IMR-90 (cell line): ENCODE measurements at regions not wholly inside any gene's neighbourhood (a gene's known extent, or its start where the extent isn't known, plus 50 kb on each side); places are given as distances from the start of the nearest gene placed in this dataset.

ENCODE experiments used
- ATAC-seq: fragments of 200-7000 bp; cut with Tn5 transposase; 2 replicates; pipeline ENCODE4 v1.9.1; 2020; ENCODE audit warnings: low read depth, mild to moderate bottlenecking, moderate library complexity
- BruUV-seq: library from RNA; stranded (reverse); fragments of 400-500 nt; replicated peaks from 2 replicates; lab custom pipeline; 2021; lab: Mats Ljungman, UMichigan
- CTCF ChIA-PET: fragments of 300-600 bp; formaldehyde crosslinking; extraction: SDS; loops from one replicate; lab custom pipeline; 2021; ENCODE audit warnings: antibody characterized with exemption; lab: Yijun Ruan, JAX
- POLR2A ChIA-PET: fragments of 300-600 bp; sonication (Branson Sonifier 250); formaldehyde crosslinking; loops from one replicate; lab custom pipeline; 2022; ENCODE audit warnings: antibody characterized with exemption; ENCODE audit not compliant: unreplicated experiment; lab: Charles Lee
- DNase-seq: peaks from one replicate; pipeline ENCODE4 v3.0.0; 2013
- H2AFZ ChIP-seq: replicated peaks from 2 replicates; pipeline ENCODE3; 2013; ENCODE audit warnings: low read length, mild to moderate bottlenecking; ENCODE audit not compliant: poor library complexity
- H2AK5ac ChIP-seq: 2 replicates; pipeline ENCODE4 v1.6.1; 2013; ENCODE audit warnings: low read depth, low read length, inconsistent platforms
- H2AK9ac ChIP-seq: replicated peaks from 2 replicates; pipeline ENCODE3; 2013; ENCODE audit warnings: mild to moderate bottlenecking, low read depth, low read length, moderate library complexity; ENCODE audit not compliant: poor library complexity
- H2BK120ac ChIP-seq: 2 replicates; pipeline ENCODE4 v1.6.1; 2013; ENCODE audit warnings: low read depth, low read length, inconsistent platforms
- H2BK15ac ChIP-seq: 3 replicates; pipeline ENCODE4 v1.6.1; 2013; ENCODE audit warnings: low read depth, low read length, inconsistent platforms
- H2BK20ac ChIP-seq: 2 replicates; pipeline ENCODE4 v1.6.1; 2013; ENCODE audit warnings: low read depth, mild to moderate bottlenecking, inconsistent platforms, low read length, moderate library complexity
- H2BK5ac ChIP-seq: 2 replicates; pipeline ENCODE4 v1.6.1; 2013; ENCODE audit warnings: mild to moderate bottlenecking, low read depth, low read length, inconsistent platforms; ENCODE audit not compliant: poor library complexity, severe bottlenecking
- H3K14ac ChIP-seq: replicated peaks from 2 replicates; pipeline ENCODE4 v1.6.1; 2013; ENCODE audit warnings: low read depth, low read length, inconsistent platforms
- H3K18ac ChIP-seq: 2 replicates; pipeline ENCODE4 v1.6.1; 2013; ENCODE audit warnings: low read depth, low read length, control low read depth
- H3K23ac ChIP-seq: 2 replicates; pipeline ENCODE4 v1.6.1; 2013; ENCODE audit warnings: low read depth, low read length, inconsistent platforms
- H3K27ac ChIP-seq: 2 replicates; pipeline ENCODE4 v1.5.1; 2013; ENCODE audit warnings: mild to moderate bottlenecking, control low read depth, low read length; ENCODE audit not compliant: insufficient read depth
- H3K27me3 ChIP-seq: 2 replicates; pipeline ENCODE4 v1.6.1; 2013; ENCODE audit warnings: low read length; ENCODE audit not compliant: control insufficient read depth, insufficient read depth
- H3K36me3 ChIP-seq: 2 replicates; pipeline ENCODE4 v1.6.1; 2013; ENCODE audit warnings: low read length, mixed read lengths; ENCODE audit not compliant: control insufficient read depth, insufficient read depth
- H3K4ac ChIP-seq: 2 replicates; pipeline ENCODE4 v1.6.1; 2013; ENCODE audit warnings: low read depth, low read length, inconsistent platforms
- H3K4me1 ChIP-seq: 2 replicates; pipeline ENCODE4 v1.6.1; 2013; ENCODE audit warnings: low read length, mixed read lengths; ENCODE audit not compliant: control insufficient read depth, insufficient read depth
- H3K4me2 ChIP-seq: 2 replicates; pipeline ENCODE4 v1.6.1; 2013; ENCODE audit warnings: low read depth, mild to moderate bottlenecking, control low read depth, low read length, moderate library complexity
- H3K4me3 ChIP-seq: 2 replicates; pipeline ENCODE4 v1.5.1; 2013; ENCODE audit warnings: low read depth, mild to moderate bottlenecking, control low read depth, low read length, moderate library complexity; ENCODE audit not compliant: insufficient read depth
- H3K56ac ChIP-seq: 2 replicates; pipeline ENCODE4 v1.6.1; 2013; ENCODE audit warnings: low read length, inconsistent platforms; ENCODE audit not compliant: insufficient read depth; ENCODE audit errors: extremely low read depth
- H3K79me1 ChIP-seq, 2 experiments: 2 replicates each; pipeline ENCODE4 v1.6.1; 2013; ENCODE audit warnings: low read length in 2 of 2, inconsistent platforms in 1 of 2, low read depth in 1 of 2
- H3K9ac ChIP-seq: 2 replicates; pipeline ENCODE4 v1.6.1; 2013; ENCODE audit warnings: low read depth, low read length, control low read depth
- H3K9me1 ChIP-seq: 2 replicates; pipeline ENCODE4 v1.6.1; 2013; ENCODE audit warnings: low read length, inconsistent platforms; ENCODE audit not compliant: insufficient read depth
- H3K9me3 ChIP-seq: 2 replicates; pipeline ENCODE4 v1.6.1; 2013; ENCODE audit warnings: low read length; ENCODE audit not compliant: control insufficient read depth, insufficient read depth
- H4K20me1 ChIP-seq: 2 replicates; pipeline ENCODE4 v1.6.1; 2013; ENCODE audit warnings: low read length, inconsistent platforms; ENCODE audit not compliant: insufficient read depth
- H4K5ac ChIP-seq: 2 replicates; pipeline ENCODE4 v1.6.1; 2013; ENCODE audit warnings: mild to moderate bottlenecking, low read depth, low read length, control low read depth
- H4K8ac ChIP-seq, 2 experiments: 2 replicates each; pipeline ENCODE4 v1.6.1; 2013; ENCODE audit warnings: low read depth in 2 of 2, low read length in 2 of 2, control low read depth in 1 of 2, inconsistent platforms in 1 of 2
- H4K91ac ChIP-seq: 2 replicates; pipeline ENCODE4 v1.6.1; 2013; ENCODE audit warnings: low read depth, low read length, inconsistent platforms; ENCODE audit not compliant: insufficient read depth
- CTCF ChIP-seq: conservative IDR thresholded peaks from 2 replicates; pipeline ENCODE4 v1.5.1; 2012; ENCODE audit warnings: mild to moderate bottlenecking, low read depth, low read length, improper control_type of control experiment
- FOS ChIP-seq: fragments of 150-350 bp; IDR thresholded peaks from 2 replicates; pipeline ENCODE4 v1.6.1; 2016; ENCODE audit warnings: low read depth, low read length
- MAFK ChIP-seq: IDR thresholded peaks from 2 replicates; pipeline ENCODE4 v1.6.1; 2012; ENCODE audit warnings: low read depth, low read length, improper control_type of control experiment
- MAZ ChIP-seq: IDR thresholded peaks from 2 replicates; pipeline ENCODE4 v1.6.1; 2012; ENCODE audit warnings: low read depth, mild to moderate bottlenecking, low read length, improper control_type of control experiment, moderate library complexity, borderline replicate concordance
- NFE2L2 ChIP-seq: fragments of 150-350 bp; IDR thresholded peaks from 2 replicates; pipeline ENCODE4 v1.6.1; 2016; ENCODE audit warnings: low read depth, mild to moderate bottlenecking, low read length
- POLR2A ChIP-seq: IDR thresholded peaks from 2 replicates; pipeline ENCODE4 v1.6.1; 2012; ENCODE audit warnings: mild to moderate bottlenecking, low read depth, low read length
- RFX5 ChIP-seq: IDR thresholded peaks from 2 replicates; pipeline ENCODE4 v1.8.0; 2012; ENCODE audit warnings: low read depth, mild to moderate bottlenecking, low read length, moderate library complexity
- USF2 ChIP-seq: fragments of 150-350 bp; IDR thresholded peaks from 2 replicates; pipeline ENCODE4 v1.6.1; 2017; ENCODE audit warnings: mild to moderate bottlenecking, antibody characterized with exemption, low read length, low read depth
- WGBS, 2 experiments: methylation state at CpG; one replicate each; pipeline versions ENCODE4 v1.1.5 to v1.1.7; 2013; ENCODE audit warnings: missing lambda C conversion rate in 2 of 2; ENCODE audit not compliant: insufficient read length in 1 of 2; ENCODE audit errors: extremely low coverage in 2 of 2; 5-methylcytosine and 5-hydroxymethylcytosine counted together
- dilution Hi-C: fragments of 300-500 bp; cut with HindIII; formaldehyde crosslinking; loops from one replicate; pipeline ENCODE4 v1.14.3; 2018; ENCODE audit warnings: low sequenced_read_pairs; ENCODE audit not compliant: unreplicated experiment
- in situ Hi-C: fragments of 300-500 bp; cut with MboI; formaldehyde crosslinking; loops from 3 replicates; pipeline ENCODE4 v1.14.3; 2019; ENCODE audit warnings: low sequenced_read_pairs, inconsistent platforms, mixed read lengths
- intact Hi-C: fragments of 100-400 bp; cut with micrococcal nuclease; formaldehyde crosslinking; loops from 2 replicates; pipeline ENCODE4 v1.10.0; 2022

GRCh38 chr21:16597753-16598152 lies 868.0 kb downstream of the USP25 start:
- Histone ChIP-seq H3K4ac (no peak overlapping the region), H3K56ac (no peak overlapping the region), H4K91ac (no peak overlapping the region), H3K4me2 (no peak overlapping the region), H4K8ac (no peak overlapping the region), H3K27me3 (no peaks in the 10 kb centered on the region), H3K4me3 (no peak overlapping the region), H3K9me1 (no peaks in the 10 kb centered on the region), H2AFZ (no peak overlapping the region), H2BK15ac (no peak overlapping the region), H2BK120ac (no peak overlapping the region), H3K23ac (no peak overlapping the region), H4K20me1 (no peaks in the 10 kb centered on the region), H3K9me3 (no peaks in the 10 kb centered on the region), H3K18ac (no peak overlapping the region), H3K9ac (no peak overlapping the region), H3K27ac (no peak overlapping the region), H2BK5ac (no peak overlapping the region), H3K36me3 (no peaks in the 10 kb centered on the region), H2AK5ac (no peak overlapping the region), H4K5ac (no peak overlapping the region), H2BK20ac (no peak overlapping the region), H3K4me1 (no peaks in the 10 kb centered on the region), H3K79me1 (no peaks in the 10 kb centered on the region), H3K14ac (no peak overlapping the region), H2AK9ac (no peak overlapping the region)
- in situ Hi-C loops = no loop called here
- TF ChIP-seq NFE2L2 = no peak
- TF ChIP-seq MAFK = no peak
- no peak for TF ChIP-seq POLR2A
- no peak for TF ChIP-seq USF2
- no peak for TF ChIP-seq CTCF
- TF ChIP-seq FOS = no peak
- TF ChIP-seq RFX5 = no peak
- no peak for TF ChIP-seq MAZ
- ATAC-seq (no peak), DNase-seq (no peak)
- POLR2A ChIA-PET = no interaction called here
- WGBS, 2 experiments = no CpG with 5 or more reads among the region's 7 CpGs
- no TSS peak for BruUV-seq
- intact Hi-C loops = no loop called here
- CTCF ChIA-PET = no interaction called here
- dilution Hi-C loops = no loop called here
